ENCODE measurements at regions not wholly inside any gene's neighbourhood (a gene's known extent, or its start where the extent isn't known, plus 50 kb on each side); places are given as distances from the start of the nearest gene placed in this dataset.

DNA sequence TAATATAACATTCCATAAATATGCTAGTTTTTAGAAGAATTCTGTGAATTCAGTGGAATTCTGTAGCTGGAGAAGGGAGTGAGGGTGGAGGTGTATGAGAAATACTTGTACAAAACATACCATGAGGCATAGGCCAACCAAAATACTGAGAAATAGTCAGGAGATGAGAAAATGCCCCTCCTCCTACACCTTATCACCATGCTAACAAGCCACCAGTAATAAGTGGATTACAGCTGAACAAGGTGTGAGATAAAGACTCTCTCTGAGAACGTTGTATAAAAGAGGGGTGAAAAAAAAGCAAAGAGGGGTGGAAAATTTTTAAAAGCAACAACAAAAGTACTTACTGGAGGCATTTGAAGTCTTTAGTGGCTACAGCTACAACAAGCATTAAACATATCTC lies 90.4 kb upstream of the IGFBP3 start:
- H3K27ac ChIP-seq (ENCODE audit: low read depth, low read length): no peak overlapping the region
- 14 to 65% (median 56%) methylated on average over 1 of the region's 1 CpG for WGBS, 3 donors

DNA sequence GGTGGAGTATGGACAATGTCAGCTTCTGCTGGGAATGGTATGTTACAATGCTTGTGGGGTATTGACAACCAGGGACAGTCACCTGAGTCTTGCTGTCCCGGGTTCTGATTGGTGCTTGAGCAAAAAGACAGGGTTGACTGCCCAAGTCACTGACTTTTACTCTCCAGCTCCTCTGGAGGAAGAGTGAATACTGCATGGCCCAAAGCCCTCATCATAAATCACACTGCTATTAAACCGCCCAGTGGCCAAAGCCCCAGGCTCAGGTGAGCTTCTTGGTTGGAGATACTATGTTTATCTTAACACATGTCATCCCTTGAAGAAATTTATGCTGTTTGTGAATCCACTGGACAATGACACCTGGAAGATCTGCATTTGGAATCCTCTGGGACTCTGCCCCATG lies 90.0 kb upstream of the IGFBP3 start:
- 83 to 98% (median 89%) methylated on average over 2 of the region's 2 CpGs for WGBS, 3 donors
- no peak overlapping the region for H3K27ac ChIP-seq (ENCODE audit: low read depth, low read length)

DNA sequence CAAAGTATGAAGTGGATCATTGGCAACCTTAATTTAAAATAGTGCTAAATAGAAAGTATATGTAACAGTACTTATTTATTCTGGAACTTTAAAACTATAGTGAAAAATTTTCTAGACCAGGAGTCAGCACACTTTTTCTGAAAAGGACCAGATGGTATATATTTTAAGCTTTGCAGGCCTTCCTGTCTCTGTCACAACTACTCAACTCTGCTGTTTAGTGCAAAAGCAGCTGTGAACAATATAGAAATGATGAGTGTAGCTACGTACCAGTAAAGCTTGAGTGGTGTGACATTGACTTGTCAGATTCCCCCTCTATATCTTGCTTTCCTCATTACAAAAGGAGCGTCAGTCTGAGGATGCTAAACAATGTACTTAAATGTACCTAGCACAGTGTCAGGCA lies 88.1 kb upstream of the IGFBP3 start:
- 80 to 84% (median 82%) methylated on average over 2 of the region's 2 CpGs for WGBS, 3 donors
- no peak overlapping the region for H3K27ac ChIP-seq (ENCODE audit: low read depth, low read length)

DNA sequence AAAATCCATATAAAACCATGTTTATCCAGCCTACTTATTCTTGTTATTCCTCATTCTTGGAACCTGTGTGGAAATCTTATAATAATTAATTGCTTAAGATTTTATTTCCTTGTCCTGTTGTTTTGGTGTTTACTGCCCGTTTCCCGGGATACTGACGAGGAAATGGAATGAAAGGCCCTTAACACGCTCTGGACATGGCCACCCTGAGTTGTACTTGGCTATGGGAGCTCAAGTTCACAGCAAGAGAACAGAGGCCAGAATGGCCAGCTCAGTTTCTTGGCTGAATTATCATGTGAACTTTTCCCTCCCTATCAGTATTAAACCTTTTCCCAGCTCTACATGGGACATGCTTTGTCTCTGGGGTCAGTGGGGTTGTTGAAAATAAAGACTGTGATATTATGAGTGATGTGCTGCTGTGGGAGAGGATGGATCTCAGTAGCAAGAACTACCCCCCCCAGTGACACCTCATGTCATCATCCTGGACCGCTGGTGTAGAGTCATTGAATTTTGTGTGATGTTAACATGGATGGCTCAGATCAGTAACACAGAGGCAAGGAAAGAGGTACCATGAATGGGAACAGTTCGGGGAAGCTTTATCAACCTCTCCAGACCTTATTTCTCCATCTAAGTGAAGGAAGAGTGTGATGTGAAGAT lies 87.0 kb upstream of the IGFBP3 start:
- no peak overlapping the region for H3K27ac ChIP-seq (ENCODE audit: low read depth, low read length)

DNA sequence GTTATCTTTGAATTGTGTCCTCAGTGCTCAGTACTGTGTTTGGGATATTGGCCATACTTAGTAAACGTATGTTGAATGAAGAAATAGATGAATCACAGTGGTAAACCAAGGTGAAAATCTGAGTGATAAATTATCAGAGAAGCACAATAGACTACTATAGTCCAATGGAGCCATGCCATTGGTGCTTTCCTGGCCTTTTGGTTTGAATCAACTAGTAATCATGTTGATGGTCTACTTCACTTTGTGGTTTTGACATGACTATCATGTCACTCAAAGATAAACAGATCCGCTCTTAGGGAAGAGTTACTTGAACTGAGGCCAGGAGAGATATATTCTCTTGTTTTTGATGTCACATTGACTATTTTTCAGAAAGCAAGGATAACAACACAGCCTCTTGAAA lies 86.1 kb upstream of the IGFBP3 start:
- 80 to 86% (median 82%) methylated on average over 2 of the region's 2 CpGs for WGBS, 3 donors

More for the DNA sequence above, 87.0 kb upstream of the IGFBP3 start:
- 51 to 65% (median 60%) methylated on average over 6 of the region's 6 CpGs for WGBS, 3 donors

DNA sequence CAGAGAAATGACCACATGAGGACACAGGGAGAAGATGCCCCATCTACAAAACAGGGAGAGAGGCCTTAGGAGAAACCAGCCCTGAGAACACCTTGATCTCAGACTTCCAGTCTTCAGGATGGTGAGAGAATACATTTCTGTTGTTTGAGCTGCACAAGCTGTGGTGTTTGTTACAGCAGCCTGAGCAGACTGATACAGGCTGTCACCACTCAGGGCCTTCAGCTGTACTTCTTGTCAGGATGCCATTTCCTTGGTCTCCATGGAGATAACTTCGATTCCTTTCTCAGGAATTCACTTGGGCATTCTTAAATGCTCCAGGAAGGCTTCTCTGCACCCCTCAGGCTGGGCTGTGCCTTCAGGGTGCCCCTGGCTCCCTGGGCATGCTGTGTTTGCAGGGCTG lies 85.7 kb upstream of the IGFBP3 start:
- no peak overlapping the region for H3K27ac ChIP-seq (ENCODE audit: low read depth, low read length)
- 50 to 57% (median 50%) methylated on average over 1 of the region's 1 CpG for WGBS, 3 donors

More for the DNA sequence above, 86.1 kb upstream of the IGFBP3 start:
- H3K27ac ChIP-seq (ENCODE audit: low read depth, low read length): no peak overlapping the region

DNA sequence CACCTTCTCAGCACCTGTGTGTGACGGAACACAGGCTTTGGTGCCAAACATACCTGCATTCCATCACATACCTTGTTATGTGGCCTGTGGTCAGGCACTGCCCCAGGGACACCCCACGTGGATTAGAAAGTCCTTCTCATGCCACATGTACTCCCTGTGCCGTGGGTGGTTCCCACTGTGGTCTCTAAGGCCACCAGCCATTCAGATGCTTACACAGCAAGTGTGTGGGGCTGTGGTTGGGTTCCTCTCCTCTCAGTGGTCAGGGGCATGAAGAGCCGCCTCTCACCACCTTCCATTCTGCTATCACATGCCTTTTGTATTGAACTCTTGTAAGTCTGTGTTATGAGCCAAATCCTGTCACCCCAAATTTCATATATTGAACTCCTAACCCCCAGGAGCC lies 85.1 kb upstream of the IGFBP3 start:
- 80 to 96% (median 83%) methylated on average over 4 of the region's 4 CpGs for WGBS, 3 donors
- H3K27ac ChIP-seq (ENCODE audit: low read depth, low read length): no peak overlapping the region

DNA sequence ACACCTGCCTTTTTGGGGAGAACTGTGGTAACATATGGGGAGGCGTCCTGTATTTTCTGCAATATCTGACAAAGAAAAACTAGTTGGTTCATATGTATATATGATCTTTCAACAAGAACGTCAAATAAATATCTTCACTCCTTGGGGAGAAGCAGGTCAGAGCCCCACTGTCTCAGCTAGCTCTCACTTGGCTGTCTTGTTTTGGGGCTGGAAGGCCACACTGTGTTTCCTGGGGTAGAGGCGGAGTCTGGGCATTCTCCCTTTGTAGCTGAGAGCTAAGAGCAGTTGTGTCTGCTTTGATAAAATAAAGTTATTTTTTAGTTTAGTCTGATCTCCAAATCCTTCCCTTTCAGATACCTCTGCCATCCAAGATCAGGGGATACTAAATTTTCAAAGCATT lies 83.9 kb upstream of the IGFBP3 start:
- no peak overlapping the region for H3K27ac ChIP-seq (ENCODE audit: low read depth, low read length)
- 84 to 86% (median 85%) methylated on average over 3 of the region's 3 CpGs for WGBS, 3 donors

DNA sequence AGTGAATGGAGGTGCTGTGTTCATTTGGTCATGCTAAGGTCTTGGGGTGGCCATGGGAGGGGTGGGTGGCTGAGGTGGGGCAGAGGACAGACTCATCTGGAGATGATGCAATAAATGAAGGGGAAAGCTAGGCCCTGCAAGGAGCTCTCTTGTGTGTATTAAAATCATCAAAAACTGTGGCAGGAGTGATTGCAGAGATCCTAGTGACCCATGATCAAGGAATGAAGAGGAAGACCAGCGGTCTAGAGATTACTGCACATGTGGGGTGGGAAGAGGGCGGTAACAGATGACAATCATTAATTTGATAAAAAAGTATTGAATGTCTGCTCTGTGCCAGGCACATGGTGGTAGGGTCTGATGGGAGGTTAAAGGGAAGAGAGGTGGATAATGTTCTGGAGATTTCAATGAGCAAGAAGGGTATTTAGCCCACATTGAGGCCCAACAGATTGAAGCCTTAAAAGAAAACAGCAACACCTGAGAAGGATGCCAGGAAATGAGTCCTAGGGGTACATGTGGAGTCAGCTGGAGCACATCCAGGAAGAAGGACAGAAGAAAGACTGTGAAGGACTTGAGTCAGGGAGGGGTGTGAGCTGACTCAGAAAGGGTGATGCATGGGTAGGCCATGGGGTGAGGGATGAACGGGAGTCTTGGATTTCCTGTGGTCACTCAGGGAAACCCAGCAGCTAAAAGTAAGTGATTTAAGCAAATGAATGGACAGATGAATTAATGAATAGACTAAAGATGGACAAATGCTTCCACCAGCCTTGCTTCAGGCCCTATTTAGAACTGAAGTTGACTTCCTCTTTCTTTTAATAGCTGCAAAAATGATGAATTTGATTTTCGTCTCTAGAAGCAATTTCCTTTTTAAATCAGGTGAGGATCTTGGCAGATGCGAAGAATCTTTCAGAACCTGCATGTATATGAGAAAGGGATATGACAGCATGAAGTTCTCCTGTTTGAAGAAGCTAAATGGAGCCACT lies 83.1 kb upstream of the IGFBP3 start:
- 57 to 75% (median 60%) methylated on average over 5 of the region's 5 CpGs for WGBS, 3 donors
- no peak overlapping the region for H3K27ac ChIP-seq (ENCODE audit: low read depth, low read length)

DNA sequence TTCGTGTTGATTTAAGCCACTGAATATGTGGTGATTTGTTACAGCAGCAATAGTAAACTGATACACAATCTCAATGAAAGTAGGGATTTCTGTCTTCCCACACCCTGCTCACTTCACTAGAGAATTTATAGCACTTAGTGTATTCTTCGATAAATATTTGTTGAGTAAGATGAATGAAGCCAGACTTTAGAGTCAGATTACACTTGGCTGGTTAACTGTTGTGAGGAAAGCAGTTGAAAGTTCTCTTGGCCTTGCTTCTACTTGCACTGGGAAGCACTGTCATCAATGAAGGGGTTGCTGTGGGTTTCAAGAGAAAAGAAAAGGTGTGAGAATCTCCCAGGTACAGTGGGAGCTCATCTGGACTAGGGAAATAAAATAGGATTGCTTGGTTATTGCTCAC lies 82.1 kb upstream of the IGFBP3 start:
- WGBS, 3 donors: 65 to 75% (median 72%) methylated on average over 2 of the region's 2 CpGs

DNA sequence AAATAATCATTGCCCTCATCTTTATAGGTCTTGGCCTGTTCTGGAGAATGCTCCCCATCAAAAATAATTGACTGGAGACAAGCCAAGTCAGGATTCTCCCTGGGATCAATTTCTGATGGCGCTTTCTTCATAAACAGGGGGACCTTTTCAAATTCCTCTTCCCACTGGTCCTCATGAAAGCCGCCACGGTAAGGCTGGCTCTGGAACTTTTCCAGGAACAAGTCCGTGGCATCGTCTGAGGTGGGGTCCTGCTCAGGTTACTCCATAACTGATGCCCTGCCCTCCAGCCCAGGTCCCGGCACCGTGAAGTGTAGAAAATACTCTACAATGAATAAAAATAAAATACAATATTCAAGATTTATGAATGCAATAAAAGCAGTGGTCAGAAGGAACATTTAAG lies 79.4 kb upstream of the IGFBP3 start:
- WGBS, 3 donors: 89 to 93% (median 93%) methylated on average over 7 of the region's 7 CpGs
- no peak overlapping the region for H3K27ac ChIP-seq (ENCODE audit: low read depth, low read length)

More for the DNA sequence above, 82.1 kb upstream of the IGFBP3 start:
- no peak overlapping the region for H3K27ac ChIP-seq (ENCODE audit: low read depth, low read length)

DNA sequence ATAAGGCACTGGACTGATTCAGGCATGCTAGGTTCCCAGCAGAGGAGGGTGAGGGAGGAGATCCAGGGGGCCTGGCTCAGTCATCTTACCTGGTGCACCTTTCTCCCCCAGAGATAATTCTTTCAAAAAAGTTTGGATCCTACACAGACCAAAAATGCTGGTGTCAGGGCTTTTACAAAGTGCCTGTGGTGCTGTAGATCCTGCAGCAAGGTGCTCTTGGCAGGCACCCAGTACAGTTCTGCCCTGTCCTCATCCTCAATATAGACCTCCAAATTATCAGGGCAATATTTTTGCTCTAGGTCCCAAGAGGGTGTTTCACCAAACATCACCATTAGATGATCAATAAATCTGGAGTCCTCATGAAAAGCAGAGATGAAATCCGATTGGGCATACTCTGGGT lies 78.5 kb upstream of the IGFBP3 start:
- 45 to 92% (median 80%) methylated on average over 1 of the region's 1 CpG for WGBS, 3 donors
- H3K27ac ChIP-seq (ENCODE audit: low read depth, low read length): no peak overlapping the region

DNA sequence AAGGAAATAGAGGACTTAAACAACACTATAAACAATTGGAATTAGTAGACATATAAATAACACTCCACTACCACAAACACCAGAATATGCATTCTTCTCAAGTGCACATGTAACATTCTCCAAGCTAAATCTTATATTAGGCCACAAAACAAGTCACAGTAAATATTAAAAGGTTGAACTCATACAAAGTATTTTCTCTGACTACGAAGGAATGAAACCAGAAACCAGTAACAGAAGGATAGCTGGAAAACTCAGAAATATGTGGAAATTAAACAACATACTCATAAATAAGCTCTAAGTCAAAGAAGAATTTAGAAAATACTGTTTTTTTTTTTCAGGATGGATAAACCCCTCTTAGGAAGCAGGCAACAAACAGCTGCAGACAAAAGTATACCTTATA lies 77.4 kb upstream of the IGFBP3 start:
- WGBS, 3 donors: 88 to 90% (median 90%) methylated on average over 1 of the region's 1 CpG
- no peak overlapping the region for H3K27ac ChIP-seq (ENCODE audit: low read depth, low read length)

DNA sequence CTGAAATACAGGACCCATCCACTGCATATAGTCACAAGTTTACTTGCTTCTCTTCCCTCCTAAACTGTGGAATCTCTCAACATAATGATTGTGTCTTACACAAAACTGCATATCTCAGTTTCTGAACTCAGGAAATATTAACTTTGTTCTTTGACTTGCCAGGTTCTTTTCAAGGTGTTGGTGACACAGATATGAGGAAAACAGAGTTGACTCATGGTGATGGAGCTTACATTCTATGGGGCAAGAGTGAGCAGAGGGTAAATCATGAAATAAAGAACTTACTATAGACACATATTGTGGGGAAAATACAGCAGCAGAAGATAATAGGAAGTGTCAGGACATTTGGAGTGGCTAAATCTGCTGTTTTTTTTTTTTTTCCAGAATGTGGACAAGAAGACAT lies 72.5 kb upstream of the IGFBP3 start:
- H3K27ac ChIP-seq (ENCODE audit: low read depth, low read length): no peak overlapping the region

DNA sequence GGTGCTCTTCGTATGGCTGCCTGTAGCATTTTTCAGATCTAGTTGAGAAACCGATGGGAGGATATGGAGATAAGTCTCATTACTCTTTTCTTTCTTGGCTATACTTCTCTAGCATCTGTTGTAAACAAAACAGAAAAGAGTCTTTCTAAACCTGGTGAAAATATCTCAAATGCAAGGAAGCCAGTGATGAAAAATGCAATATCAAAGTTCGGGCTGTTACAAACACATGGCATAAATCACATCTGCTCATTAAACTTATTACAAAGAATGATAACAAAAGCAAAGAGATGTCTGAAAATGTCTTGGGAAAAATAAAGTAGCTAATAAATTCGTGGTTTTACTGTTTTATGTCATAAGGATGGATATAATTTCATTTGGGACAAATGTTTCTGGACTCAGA lies 71.8 kb upstream of the IGFBP3 start:
- 47 to 59% (median 55%) methylated on average over 4 of the region's 4 CpGs for WGBS, 3 donors

DNA sequence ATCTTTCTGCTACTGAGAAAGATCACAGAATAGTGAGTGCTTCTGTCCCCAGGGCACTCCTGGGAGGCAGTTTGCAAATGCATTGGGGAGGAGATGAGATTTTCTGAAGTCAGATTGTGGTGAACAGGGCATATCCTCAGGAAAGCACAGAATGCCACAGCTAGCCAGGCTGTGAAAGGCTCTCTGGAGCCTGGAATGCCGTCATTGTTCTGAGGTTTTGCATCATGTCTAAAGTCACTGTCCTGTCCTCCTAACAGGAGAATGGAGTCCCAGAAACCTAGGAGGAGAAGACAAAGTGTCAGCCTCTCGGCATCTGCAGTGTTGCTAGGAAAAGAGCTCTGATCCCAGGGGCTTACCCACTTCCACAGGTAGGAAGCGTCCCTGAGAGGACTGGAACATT lies 69.2 kb upstream of the IGFBP3 start:
- WGBS, 3 donors: 40 to 74% (median 64%) methylated on average over 3 of the region's 3 CpGs
- H3K27ac ChIP-seq (ENCODE audit: low read depth, low read length): no peak overlapping the region

More for the DNA sequence above, 71.8 kb upstream of the IGFBP3 start:
- H3K27ac ChIP-seq (ENCODE audit: low read depth, low read length): no peak overlapping the region

DNA sequence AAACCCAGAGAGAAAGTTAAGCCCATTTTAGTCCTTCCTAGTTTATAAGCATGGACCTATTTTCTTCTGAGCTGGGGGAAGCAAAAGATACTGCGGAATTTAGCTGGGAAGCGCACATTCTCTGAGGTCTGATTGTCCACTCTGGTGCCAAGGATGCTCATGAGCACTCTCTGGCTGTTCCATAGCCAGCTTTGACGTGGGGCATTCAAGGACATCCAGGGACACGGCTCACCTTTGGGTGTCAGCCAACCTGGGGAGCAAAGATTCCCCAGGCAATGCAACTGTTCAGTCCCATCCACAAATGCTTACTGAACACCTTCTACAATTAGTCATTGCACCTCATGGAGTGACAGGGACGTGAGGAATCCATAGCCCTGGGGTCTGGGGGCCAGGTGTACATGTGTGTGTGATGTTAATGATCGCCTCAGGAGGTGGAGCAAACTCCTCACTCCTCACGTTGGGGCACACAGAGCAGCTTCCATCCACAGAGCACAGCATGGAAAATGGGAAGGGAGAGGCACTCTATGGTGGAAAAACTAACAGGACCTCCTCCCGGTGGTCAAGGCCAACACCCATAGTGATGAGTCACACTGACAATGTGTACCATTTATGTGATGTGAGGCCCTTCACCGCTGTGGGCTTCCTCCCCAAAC lies 67.5 kb upstream of the IGFBP3 start:
- H3K27ac ChIP-seq (ENCODE audit: low read depth, low read length): no peak overlapping the region
- WGBS, 3 donors: 66 to 89% (median 86%) methylated on average over 9 of the region's 9 CpGs

DNA sequence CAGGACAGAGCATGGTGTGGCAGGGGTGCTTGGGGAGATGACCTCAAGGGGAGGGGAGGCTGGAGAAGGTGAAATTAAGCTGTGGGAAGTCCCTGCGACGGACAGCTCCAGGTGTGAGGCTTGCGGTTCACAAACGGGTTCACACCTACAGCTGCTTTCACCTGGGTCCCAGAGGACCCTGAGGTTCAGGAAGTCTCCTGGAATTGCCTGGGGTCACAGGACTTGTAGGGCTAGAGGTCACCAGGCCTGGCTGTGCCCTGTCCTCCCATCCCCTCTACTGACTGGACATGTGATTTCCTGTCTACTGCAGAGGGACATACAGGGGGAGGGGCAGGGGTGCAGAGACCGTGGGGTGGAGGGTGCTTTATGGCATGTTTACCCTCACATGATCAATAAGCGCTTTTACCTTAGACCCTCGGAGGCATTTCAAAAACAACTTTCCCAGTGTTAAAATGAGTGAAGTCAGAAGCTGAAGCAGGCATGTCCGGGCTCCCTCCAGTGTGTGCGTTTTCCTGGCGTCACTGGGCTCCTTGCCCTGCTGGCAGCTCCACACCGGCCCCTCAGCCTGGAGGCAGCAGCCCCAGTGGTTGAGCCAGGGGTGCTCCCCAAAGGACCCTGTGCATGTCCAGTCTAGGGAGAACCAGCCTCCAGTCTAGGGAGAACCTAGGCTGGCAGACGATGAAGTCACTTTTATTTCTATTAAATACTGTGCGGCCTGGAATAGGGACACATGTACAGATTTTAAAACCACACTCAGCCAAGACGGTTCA lies 66.6 kb upstream of the IGFBP3 start:
- 62 to 88% (median 85%) methylated on average over 14 of the region's 14 CpGs for WGBS, 3 donors
- H3K27ac ChIP-seq (ENCODE audit: low read depth, low read length): no peak overlapping the region

All from adipose tissue (tissue), 3 donors.